GM12878 (cell line): ENCODE measurements at regions not wholly inside any gene's neighbourhood (a gene's known extent, or its start where the extent isn't known, plus 50 kb on each side); places are given as distances from the start of the nearest gene placed in this dataset.

Source experiments
- CTCF ChIP-seq, 3 experiments: IDR thresholded peaks in 2 of 3; conservative IDR thresholded peaks in 1 of 3; 2 replicates each; pipeline ENCODE4 v1.5.1; 2011; ENCODE audit warnings: low read depth in 3 of 3, low read length in 3 of 3, mild to moderate bottlenecking in 3 of 3, control low read depth in 2 of 3, moderate library complexity in 2 of 3, inconsistent platforms in 1 of 3, mixed read lengths in 1 of 3; ENCODE audit not compliant: control insufficient read depth in 2 of 3, insufficient read depth in 1 of 3; ENCODE audit errors: extremely low read depth in 1 of 3
- EP300 ChIP-seq, 2 experiments: fragments of 150-350 bp in 1 of 2; IDR thresholded peaks; 2 replicates each; pipeline ENCODE4 v1.6.1; 2011 to 2012; ENCODE audit warnings: low read depth in 2 of 2, low read length in 2 of 2, borderline replicate concordance in 1 of 2, improper control_type of control experiment in 1 of 2, inconsistent platforms in 1 of 2; ENCODE audit not compliant: control insufficient read depth in 1 of 2
- FOXM1 ChIP-seq: IDR thresholded peaks from 2 replicates; pipeline ENCODE4 v1.6.1; 2012; ENCODE audit warnings: low read depth, mild to moderate bottlenecking, inconsistent platforms, low read length, moderate library complexity
- KAT2A ChIP-seq: conservative IDR thresholded peaks from 2 replicates; pipeline ENCODE4 v1.6.1; 2011; ENCODE audit warnings: low read depth, low read length; ENCODE audit not compliant: control insufficient read depth
- RAD21 ChIP-seq: IDR thresholded peaks from 2 replicates; pipeline ENCODE4 v1.6.1; 2011; ENCODE audit warnings: mild to moderate bottlenecking, low read depth, low read length, moderate library complexity; ENCODE audit not compliant: insufficient read depth
- RCOR1 ChIP-seq: conservative IDR thresholded peaks from 2 replicates; pipeline ENCODE4 v1.6.1; 2012; ENCODE audit warnings: low read depth, low read length, improper control_type of control experiment
- TAF1 ChIP-seq: IDR thresholded peaks from 2 replicates; pipeline ENCODE4 v1.6.1; 2011; ENCODE audit warnings: mild to moderate bottlenecking, low read depth, low read length, borderline replicate concordance
- ZBTB40 ChIP-seq: fragments of 450-650 bp; IDR thresholded peaks from 2 replicates; pipeline ENCODE4 v1.6.1; 2016; ENCODE audit warnings: mild to moderate bottlenecking, moderate library complexity, borderline replicate concordance
- ZNF274 ChIP-seq: IDR thresholded peaks from one replicate; pipeline ENCODE4 v1.8.0; 2011; ENCODE audit not compliant: insufficient read length, insufficient read depth

GRCh38 chr15:47890397-47891150, 173.3 kb downstream of the SEMA6D start:
- TF ChIP-seq TAF1 = no peak
- TF ChIP-seq CTCF (IDR thresholded peaks at IDR 0.05 in 2 of 3, conservative IDR thresholded peaks at IDR 0.05 in 1 of 3; ENCODE audit: control insufficient read depth in 2 of 3, extremely low read depth in 1 of 3, insufficient read depth in 1 of 3, low read depth in 3 of 3, low read length in 3 of 3) = no peak
- TF ChIP-seq ZBTB40 = no peak
- TF ChIP-seq RAD21 = no peak
- no peak for TF ChIP-seq ZNF274
- TF ChIP-seq EP300 (IDR thresholded peaks at IDR 0.05; ENCODE audit: borderline replicate concordance in 1 of 2, control insufficient read depth in 1 of 2, low read depth in 2 of 2, low read length in 2 of 2) = no peak
- TF ChIP-seq RCOR1 = no peak
- TF ChIP-seq FOXM1 = no peak
- TF ChIP-seq KAT2A = no peak
